ENCODE measurements at regions not wholly inside any gene's neighbourhood (a gene's known extent, or its start where the extent isn't known, plus 50 kb on each side); places are given as distances from the start of the nearest gene placed in this dataset.
"Not testable (repeated sequence)": the region's sequence is repeated elsewhere in the genome, so short reads cannot be mapped to it uniquely, and the experiment has no call there.

- DNase-seq (ENCODE audit: low read depth): no peak
These were observed 86.3 kb upstream of the RPL38 start for GRCh38 chr17:74117087-74117698.

GRCh38 chr17:74117999-74118421 lies 85.5 kb upstream of the RPL38 start:
- no peak for DNase-seq (ENCODE audit: low read depth)

DNA sequence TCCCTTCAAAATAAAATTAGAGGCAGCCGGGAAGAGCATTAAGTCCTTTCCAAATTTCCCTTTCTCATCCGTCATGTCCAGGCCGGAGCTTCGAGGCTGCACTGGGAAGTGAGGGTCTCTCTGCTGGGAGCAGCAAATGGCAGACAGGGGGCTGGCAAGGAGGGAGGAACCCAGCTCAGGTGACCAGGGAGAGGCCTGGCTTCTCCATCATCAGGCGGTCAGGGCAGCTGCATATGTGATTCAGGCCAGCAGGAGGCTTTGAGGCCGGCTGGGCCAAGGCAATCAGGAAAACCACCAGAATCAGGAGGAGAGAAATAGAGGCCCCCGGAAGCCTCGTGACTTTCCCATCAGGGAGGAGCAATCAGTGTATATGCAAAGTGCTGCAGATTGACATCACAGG lies 85.0 kb upstream of the RPL38 start:
- DNase-seq (ENCODE audit: low read depth): no peak

GRCh38 chr17:74119049-74119580 lies 84.4 kb upstream of the RPL38 start:
- DNase-seq (ENCODE audit: low read depth): no peak

- no peak for DNase-seq (ENCODE audit: low read depth)
These were observed 83.5 kb upstream of the RPL38 start for GRCh38 chr17:74119965-74120364.

DNA sequence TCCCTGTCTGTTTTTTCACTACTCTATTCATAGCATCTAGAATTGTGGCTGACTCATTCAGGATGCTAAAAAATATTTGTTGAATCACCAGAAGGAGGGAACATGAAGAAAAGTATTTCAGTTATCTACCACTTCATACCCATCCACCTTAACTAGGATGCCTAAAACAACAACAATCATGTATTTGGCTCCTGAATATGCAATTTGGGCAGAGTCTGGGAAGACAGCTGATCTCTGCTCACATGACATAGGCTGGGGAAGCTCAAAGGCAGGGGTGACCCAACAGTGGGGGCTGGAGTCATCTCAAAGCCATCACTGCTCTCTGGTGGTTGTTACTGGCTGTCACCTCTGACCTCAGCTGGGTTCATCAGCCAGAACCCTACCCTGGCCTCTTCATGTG lies 80.1 kb upstream of the RPL38 start:
- no peak for DNase-seq (ENCODE audit: low read depth)

- no peak for DNase-seq (ENCODE audit: low read depth)
These were observed 79.5 kb upstream of the RPL38 start for GRCh38 chr17:74123866-74124444.

DNA sequence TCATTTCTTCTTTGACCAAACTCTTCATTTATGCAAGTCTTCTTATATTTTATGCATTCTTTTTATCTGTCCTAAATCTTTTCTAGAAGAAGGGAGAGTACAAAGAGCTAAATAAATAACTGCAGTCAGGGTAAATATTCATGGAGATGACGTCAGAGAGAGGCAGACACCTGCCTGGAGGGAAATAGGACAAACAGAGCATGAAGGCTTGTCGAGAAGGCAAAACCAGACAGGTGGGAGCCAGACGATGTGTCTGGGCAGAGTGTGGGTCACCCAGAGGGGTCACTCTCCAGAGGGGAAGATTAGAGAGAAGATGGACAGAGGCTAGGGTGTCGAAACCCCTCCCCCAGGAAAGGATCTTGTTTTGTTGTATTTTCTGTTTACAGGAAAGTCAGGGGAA lies 78.3 kb upstream of the RPL38 start:
- DNase-seq (ENCODE audit: low read depth): no peak

GRCh38 chr17:74126179-74126900 lies 77.1 kb upstream of the RPL38 start:
- DNase-seq (ENCODE audit: low read depth): no peak

- DNase-seq (ENCODE audit: low read depth): no peak
These were observed 76.5 kb upstream of the RPL38 start for GRCh38 chr17:74126959-74127358.

GRCh38 chr17:74128456-74129211 lies 74.8 kb upstream of the RPL38 start:
- DNase-seq (ENCODE audit: low read depth): no peak

DNA sequence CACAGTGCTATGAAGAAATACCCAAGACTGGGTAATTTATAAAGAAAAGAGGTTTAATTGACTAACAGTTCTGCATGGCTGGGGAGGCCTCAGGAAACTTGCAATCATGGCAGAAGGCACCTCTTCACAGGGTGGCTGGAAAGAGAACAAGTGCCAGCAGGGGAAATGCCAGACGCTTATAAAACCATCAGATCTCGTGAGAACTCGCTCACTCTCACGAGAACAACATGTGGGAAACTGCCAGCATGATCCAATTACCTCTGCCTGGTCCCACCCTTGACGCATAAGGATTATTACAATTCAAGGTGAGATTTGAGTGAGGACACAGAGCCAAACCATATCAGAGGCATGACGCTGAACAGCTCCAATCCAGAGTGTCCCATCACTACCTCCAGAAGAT lies 73.7 kb upstream of the RPL38 start:
- not testable (repeated sequence) for DNase-seq (ENCODE audit: low read depth)

- no peak for DNase-seq (ENCODE audit: low read depth)
These were observed 73.2 kb upstream of the RPL38 start for GRCh38 chr17:74130276-74130675.

DNA sequence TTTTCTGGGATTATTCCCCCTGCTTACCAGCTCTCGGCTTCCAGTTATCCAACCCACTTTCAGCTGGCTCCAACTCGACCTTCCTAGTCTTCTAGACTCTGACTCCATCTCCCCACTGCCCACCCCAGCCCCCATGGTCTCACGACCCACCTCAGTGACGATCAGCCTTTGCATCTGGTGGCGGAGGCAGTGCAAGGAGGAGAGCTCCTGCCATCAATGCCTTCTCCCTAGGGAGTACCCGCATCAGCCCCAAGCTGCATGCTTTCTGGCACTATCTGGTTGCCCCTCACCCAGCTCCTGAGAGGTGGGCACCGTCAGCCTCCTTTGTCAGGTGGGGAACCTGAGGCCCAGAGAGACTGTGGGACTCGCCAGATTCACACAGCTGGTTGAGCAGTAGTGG lies 72.6 kb upstream of the RPL38 start:
- no peak for DNase-seq (ENCODE audit: low read depth)

- no peak for DNase-seq (ENCODE audit: low read depth)
These were observed 71.1 kb upstream of the RPL38 start for GRCh38 chr17:74132354-74132753.

DNA sequence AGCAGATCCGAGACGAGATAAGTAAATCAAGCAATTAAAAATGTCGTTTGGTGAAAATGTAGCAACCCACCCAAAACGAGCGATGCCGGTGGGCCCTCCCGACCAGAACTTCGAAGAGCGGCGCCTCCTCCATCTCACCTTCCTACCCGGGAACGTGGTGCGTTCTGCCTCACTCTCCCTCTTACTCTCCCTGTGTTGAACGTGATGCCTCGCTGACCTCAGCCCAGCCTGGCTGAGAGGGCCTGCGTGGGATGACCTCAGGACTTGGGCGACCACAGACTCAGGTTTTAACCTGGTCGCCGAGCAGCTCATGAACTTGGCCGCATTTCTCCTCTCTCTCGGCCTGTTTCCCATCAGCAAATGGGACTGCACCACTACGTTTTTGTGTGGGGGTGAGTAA lies 69.7 kb upstream of the RPL38 start:
- DNase-seq (ENCODE audit: low read depth): no peak

DNA sequence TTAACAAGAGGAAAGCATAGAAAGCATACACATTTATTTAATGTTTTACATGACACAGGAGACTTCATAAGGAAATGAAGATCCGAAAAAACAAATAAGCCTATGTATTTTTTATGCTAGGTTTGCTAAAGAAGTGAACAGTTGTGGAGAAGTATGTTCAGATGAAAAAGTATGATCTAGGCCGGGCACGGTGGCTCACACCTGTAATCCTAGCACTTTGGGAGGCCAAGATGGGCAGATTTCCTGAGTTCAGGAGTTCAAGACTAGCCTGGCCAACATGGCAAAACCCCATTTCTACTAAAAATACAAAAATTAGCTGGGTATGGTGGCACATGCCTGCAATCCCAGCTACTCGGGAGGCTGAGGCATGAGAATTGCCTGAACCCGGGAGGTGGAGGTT lies 69.2 kb upstream of the RPL38 start:
- DNase-seq (ENCODE audit: low read depth): not testable (repeated sequence)

DNA sequence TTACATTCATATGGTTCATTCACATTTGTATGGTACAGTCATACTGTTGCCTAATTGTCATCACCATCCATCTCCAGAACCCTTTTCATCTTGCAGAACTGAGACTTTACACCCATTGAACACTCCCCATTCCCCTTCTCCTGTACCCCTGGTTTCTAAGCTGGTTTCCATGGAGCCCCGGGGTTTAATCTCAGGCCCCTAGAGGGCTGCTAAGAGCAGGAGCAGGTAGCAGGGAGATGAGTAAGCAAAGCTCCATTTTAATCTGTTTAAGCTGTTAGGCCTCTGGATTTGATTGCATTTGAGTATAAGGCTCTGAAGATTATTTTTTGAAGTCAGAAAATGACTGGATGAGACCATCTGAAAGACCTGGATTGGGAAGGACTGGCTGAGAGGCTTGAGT lies 68.5 kb upstream of the RPL38 start:
- DNase-seq (ENCODE audit: low read depth): no peak

- no peak for DNase-seq (ENCODE audit: low read depth)
These were observed 67.9 kb upstream of the RPL38 start for GRCh38 chr17:74135391-74136167.

DNA sequence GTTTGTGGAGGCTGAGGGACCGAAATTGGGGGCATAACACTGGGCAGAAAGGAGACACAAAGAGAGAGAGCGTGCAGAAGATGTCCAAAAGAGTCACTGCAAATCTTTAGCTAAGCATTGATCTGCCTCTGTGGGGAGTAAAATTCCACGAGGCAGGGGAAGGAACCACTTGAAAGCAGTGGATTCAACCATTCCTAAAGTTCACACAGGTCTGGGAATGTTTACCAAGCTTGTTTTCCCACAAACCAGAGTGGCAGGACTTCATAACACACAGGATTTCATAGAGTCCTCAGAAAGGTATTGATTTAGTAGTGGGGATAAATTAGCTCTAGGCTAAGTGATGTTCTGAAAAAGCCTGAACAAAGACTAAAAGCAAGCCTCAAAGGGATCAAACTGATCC lies 66.1 kb upstream of the RPL38 start:
- no peak for DNase-seq (ENCODE audit: low read depth)

DNA sequence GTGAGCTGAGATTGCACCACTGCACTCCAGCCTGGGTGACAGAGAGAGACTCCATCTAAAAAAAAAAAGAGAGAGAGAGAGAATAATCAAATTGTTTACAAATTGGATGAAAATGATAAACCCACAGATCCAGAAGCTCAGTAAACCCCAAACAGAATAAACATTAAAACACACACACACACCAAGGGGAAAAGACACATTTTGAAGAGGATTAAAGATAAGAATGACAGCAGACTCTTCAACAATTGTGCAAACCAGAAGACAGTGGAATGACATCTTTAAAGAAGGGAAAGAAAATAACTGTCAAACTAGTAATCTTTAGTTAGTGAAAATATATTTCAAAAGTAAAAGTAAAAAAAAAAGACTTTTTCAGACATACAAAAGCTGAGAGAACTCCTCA lies 64.4 kb upstream of the RPL38 start:
- no peak for DNase-seq (ENCODE audit: low read depth)

- DNase-seq (ENCODE audit: low read depth): no peak
These were observed 63.2 kb upstream of the RPL38 start for GRCh38 chr17:74140282-74140681.

Measured in non-pigmented ciliary epithelial cell (primary cell).